Nephron (organoid): ENCODE measurements at regions not wholly inside any gene's neighbourhood (a gene's known extent, or its start where the extent isn't known, plus 50 kb on each side); places are given as distances from the start of the nearest gene placed in this dataset.

Experiments
- H3K27ac Mint-ChIP-seq, 3 experiments: 2 replicates each; pipeline ENCODE4 v1.8.0; 2020; ENCODE audit warnings: mixed read lengths in 3 of 3, mild to moderate bottlenecking in 2 of 3, moderate library complexity in 1 of 3
- H3K27me3 Mint-ChIP-seq: 2 replicates; pipeline ENCODE4 v1.8.0; 2021; ENCODE audit warnings: low read depth, mild to moderate bottlenecking, moderate library complexity, mixed read lengths
- H3K36me3 Mint-ChIP-seq: 2 replicates; pipeline ENCODE4 v1.8.0; 2020; ENCODE audit warnings: low read depth, mixed read lengths
- H3K4me1 Mint-ChIP-seq: 2 replicates; pipeline ENCODE4 v1.8.0; 2020; ENCODE audit warnings: mixed read lengths
- H3K4me3 Mint-ChIP-seq, 3 experiments: 2 replicates each; pipeline ENCODE4 v1.8.0; 2020; ENCODE audit warnings: mild to moderate bottlenecking in 3 of 3, mixed read lengths in 3 of 3, moderate library complexity in 2 of 3
- H3K9me3 Mint-ChIP-seq: 2 replicates; pipeline ENCODE4 v1.8.0; 2020; ENCODE audit warnings: mixed read lengths
- CTCF ChIP-seq, 3 experiments: fragments of 200-600 bp; sonication (generic); IDR thresholded peaks; one replicate each; pipeline ENCODE4 v1.5.0; 2021; ENCODE audit warnings: antibody characterized with exemption in 3 of 3; ENCODE audit not compliant: unreplicated experiment in 3 of 3

DNA sequence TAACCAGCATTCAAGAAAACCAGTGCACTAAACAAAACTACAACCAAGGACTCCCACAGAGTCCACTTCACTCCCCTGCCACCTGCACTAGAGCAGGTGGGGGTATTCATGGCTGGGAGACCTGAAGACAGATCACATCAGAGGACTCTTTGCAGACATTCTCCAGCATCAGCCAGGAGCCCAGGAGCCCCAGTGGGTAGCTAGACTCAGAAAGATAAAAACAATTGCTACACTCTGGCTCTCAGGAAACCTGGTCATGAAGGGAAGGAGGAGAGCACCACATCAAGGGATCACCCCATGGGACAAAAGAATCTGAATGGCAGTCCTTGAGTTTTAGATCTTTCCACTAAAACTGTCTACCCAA, 472.1 kb downstream of the PLPP3 start:
- no peak for TF ChIP-seq CTCF (IDR thresholded peaks at IDR 0.05; ENCODE audit: unreplicated experiment in 3 of 3)
- H3K27me3 Mint-ChIP-seq: no peaks in the 10 kb centered on the region
- no peak overlapping the region for H3K27ac Mint-ChIP-seq
- H3K9me3 Mint-ChIP-seq: peaks cover 59% of the 10 kb centered on the region
- H3K36me3 Mint-ChIP-seq: peaks cover 21% of the 10 kb centered on the region
- no peak overlapping the region for H3K4me3 Mint-ChIP-seq
- no peaks in the 10 kb centered on the region for H3K4me1 Mint-ChIP-seq

- Mint-ChIP-seq H3K27me3 (no peaks in the 10 kb centered on the region), H3K4me1 (no peaks in the 10 kb centered on the region), H3K4me3 (no peak overlapping the region), H3K9me3 (peaks cover 56% of the 10 kb centered on the region), H3K36me3 (peaks cover 21% of the 10 kb centered on the region), H3K27ac (no peak overlapping the region)
- no peak for TF ChIP-seq CTCF (IDR thresholded peaks at IDR 0.05; ENCODE audit: unreplicated experiment in 3 of 3)
Measured at GRCh38 chr1:56106531-56107274, 472.7 kb downstream of the PLPP3 start.

- Mint-ChIP-seq H3K27me3 (no peaks in the 10 kb centered on the region), H3K9me3 (peaks cover 47% of the 10 kb centered on the region), H3K4me1 (no peaks in the 10 kb centered on the region)
Measured at GRCh38 chr1:56105397-56105796, 474.0 kb downstream of the PLPP3 start.

GRCh38 chr1:56099766-56100265, 479.5 kb downstream of the PLPP3 start:
- H3K4me1 Mint-ChIP-seq: no peaks in the 10 kb centered on the region
- peaks cover 5% of the 10 kb centered on the region for H3K36me3 Mint-ChIP-seq
- no peaks in the 10 kb centered on the region for H3K27me3 Mint-ChIP-seq
- no peak overlapping the region for H3K27ac Mint-ChIP-seq
- H3K4me3 Mint-ChIP-seq: no peak overlapping the region
- no peak for TF ChIP-seq CTCF (IDR thresholded peaks at IDR 0.05; ENCODE audit: unreplicated experiment in 3 of 3)
- H3K9me3 Mint-ChIP-seq: peaks cover 17% of the 10 kb centered on the region

More at GRCh38 chr1:56105397-56105796, 474.0 kb downstream of the PLPP3 start:
- Mint-ChIP-seq H3K4me3 (no peak overlapping the region), H3K27ac (no peak overlapping the region), H3K36me3 (peaks cover 12% of the 10 kb centered on the region)
- no peak for TF ChIP-seq CTCF (IDR thresholded peaks at IDR 0.05; ENCODE audit: unreplicated experiment in 3 of 3)

DNA sequence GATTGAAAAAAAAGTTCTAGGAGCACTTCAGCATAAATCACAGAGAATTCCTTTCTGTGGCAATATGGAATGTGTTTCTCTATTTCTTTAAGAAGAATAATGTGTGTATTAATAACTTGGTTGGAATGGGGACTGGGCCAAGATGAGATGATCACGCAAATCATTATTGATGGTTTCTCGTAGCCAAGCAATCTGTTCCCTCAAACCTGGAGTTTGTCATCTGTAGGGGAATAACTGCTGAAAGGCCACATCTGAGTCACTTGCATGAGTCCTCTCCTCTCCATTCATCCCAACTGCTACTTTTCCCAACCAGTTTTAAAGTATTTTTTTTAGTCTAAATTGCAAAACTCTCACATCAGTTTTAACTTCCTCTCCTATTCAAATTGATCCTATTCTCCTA, 480.4 kb downstream of the PLPP3 start:
- peak overlapping the region in 1 of 3 experiments; percentile 30 for H3K27ac Mint-ChIP-seq
- peaks cover 1% of the 10 kb centered on the region for H3K36me3 Mint-ChIP-seq
- H3K27me3 Mint-ChIP-seq: no peaks in the 10 kb centered on the region
- peaks cover 11% of the 10 kb centered on the region for H3K9me3 Mint-ChIP-seq
- no peak overlapping the region for H3K4me3 Mint-ChIP-seq
- no peaks in the 10 kb centered on the region for H3K4me1 Mint-ChIP-seq
- no peak for TF ChIP-seq CTCF (IDR thresholded peaks at IDR 0.05; ENCODE audit: unreplicated experiment in 3 of 3)

- H3K9me3 Mint-ChIP-seq: peaks cover 3% of the 10 kb centered on the region
Measured at GRCh38 chr1:56097713-56098112, 481.6 kb downstream of the PLPP3 start.

More at GRCh38 chr1:56097713-56098112, 481.6 kb downstream of the PLPP3 start:
- Mint-ChIP-seq H3K27ac (no peak overlapping the region), H3K36me3 (no peaks in the 10 kb centered on the region), H3K27me3 (no peaks in the 10 kb centered on the region), H3K4me3 (no peak overlapping the region), H3K4me1 (no peaks in the 10 kb centered on the region)
- no peak for TF ChIP-seq CTCF (IDR thresholded peaks at IDR 0.05; ENCODE audit: unreplicated experiment in 3 of 3)
